NCI-H1105 (cell line): ENCODE measurements at regions not wholly inside any gene's neighbourhood (a gene's known extent, or its start where the extent isn't known, plus 50 kb on each side); places are given as distances from the start of the nearest gene placed in this dataset.
A peak's percentile ranks its signal among the peaks of the same experiment; 100 is the strongest.

Experiments used
- DNase-seq: peaks from one replicate; lab custom pipeline; 2025; lab: John Stamatoyannopoulos, UW

DNA sequence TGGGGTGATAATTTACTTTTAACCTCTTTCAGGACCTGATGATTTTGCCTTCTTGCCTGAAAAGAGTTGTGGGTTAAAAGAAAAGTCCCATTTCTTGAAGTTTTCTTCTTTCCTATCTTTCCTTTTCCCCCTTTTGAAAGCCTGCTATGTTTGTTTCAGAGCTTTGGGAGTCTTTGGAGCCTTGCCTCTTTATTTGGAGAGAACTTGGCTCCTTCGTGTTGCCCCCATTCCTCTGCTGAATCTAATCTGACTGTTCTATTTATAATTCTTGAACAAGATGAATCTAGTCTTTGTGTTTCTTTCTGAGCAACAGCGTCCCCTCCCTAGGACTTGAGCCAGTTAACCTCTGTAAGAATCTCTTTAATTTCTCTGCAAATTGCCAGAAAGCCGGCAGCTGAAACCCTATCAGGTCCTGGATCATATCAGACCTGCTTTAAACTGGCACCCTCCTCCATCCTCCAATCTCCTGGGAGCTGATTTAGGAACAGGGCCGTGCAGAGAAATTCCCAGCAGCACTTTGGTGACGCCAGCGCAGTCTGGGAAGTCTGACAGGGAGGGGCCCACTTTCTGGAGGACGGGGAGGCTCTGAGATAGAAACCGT, 289.1 kb upstream of the SORL1-AS1 start:
- no peak for DNase-seq

- DNase-seq, result no peak
These were observed 288.6 kb upstream of the SORL1-AS1 start for GRCh38 chr11:121741351-121741760.

GRCh38 chr11:121740902-121741301, 288.1 kb upstream of the SORL1-AS1 start:
- no peak for DNase-seq

GRCh38 chr11:121733858-121734257, 281.1 kb upstream of the SORL1-AS1 start:
- no peak for DNase-seq

DNA sequence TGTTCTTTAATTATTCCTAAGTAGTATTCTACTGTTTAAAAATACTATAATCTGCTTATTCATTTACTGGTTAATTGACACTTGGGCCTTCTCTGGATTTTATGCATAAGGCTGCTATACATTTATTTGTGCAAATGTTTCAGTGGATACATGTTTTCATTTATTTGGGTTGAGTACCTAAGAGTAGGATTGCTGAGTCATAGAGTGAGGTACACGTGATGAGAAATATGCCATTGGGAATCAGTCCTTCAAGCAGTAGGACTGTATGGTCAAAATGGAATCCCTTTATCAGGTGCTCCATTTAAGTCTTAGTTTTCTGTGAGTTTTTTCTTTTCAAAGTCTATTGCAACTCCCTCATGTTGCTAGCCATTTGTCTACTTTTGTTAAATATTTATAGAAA, 275.2 kb upstream of the SORL1-AS1 start:
- no peak for DNase-seq

- no peak for DNase-seq
These were observed 270.5 kb upstream of the SORL1-AS1 start for GRCh38 chr11:121723246-121723741.

- DNase-seq, result peak; percentile 83
These were observed 269.9 kb upstream of the SORL1-AS1 start for GRCh38 chr11:121722431-121723245.

DNA sequence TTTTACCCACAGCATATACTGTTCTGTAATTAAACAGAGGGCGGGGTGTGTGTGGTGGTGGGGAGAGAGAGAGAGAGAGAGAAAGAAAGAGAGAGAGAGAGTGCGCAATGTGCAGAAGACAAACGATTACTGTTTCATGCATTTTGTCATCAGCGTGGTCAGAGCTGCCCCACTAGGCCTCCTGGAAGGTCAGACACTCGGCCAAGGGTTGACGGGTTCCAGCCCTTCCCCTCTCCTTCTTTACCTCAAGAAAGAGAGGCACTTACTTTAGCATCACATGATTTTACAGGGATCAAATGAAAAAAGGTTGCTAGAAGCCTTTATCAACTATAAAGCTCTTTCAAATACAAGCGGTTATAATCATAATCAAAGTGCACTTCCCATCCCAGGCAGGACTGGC, 269.2 kb upstream of the SORL1-AS1 start:
- no peak for DNase-seq

- DNase-seq, result no peak
These were observed 268.7 kb upstream of the SORL1-AS1 start for GRCh38 chr11:121721448-121721847.

DNA sequence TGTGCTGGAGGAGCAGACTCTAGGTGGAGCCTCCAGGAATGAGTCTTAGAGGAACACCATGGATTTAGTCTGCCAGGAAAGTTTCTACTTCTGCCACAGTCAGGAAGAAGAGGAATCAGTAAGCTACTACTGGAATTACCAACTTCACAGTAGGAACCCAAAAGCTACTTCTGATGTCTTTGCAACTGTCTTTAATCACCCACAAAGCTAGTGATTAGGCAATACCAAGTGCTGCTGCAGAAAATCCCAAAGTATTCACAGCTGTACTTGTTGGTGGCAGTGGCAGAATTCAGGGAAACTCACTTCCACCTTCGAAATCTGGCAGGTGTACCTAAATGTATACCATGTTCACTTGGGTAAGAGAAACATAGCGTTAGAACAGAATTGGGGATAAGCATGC, 264.5 kb upstream of the SORL1-AS1 start:
- no peak for DNase-seq

- no peak for DNase-seq
These were observed 263.3 kb upstream of the SORL1-AS1 start for GRCh38 chr11:121716060-121716459.

GRCh38 chr11:121715405-121715804, 262.6 kb upstream of the SORL1-AS1 start:
- DNase-seq, result no peak

DNA sequence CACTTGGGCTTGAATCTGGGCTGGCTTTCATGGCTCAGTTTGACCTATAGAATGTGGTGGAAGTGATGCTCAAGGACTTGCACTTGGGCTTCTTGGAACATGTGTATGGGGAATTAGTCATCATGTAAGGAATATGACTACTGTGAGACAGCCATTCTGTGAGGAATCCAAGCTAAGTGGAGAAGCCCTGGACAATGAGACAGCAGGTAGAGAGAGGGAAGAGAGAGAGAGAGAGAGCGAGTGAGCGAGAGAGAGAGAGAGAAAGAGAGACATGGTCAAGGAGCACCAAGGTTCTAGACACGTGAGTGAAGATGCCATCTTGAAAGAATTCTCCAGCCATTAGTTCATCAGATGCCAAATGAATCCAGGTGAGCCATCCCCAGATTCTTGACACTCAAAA, 261.6 kb upstream of the SORL1-AS1 start:
- DNase-seq, result no peak

- DNase-seq, result no peak
These were observed 259.2 kb upstream of the SORL1-AS1 start for GRCh38 chr11:121711939-121712338.

GRCh38 chr11:121711236-121711635, 258.5 kb upstream of the SORL1-AS1 start:
- no peak for DNase-seq

DNA sequence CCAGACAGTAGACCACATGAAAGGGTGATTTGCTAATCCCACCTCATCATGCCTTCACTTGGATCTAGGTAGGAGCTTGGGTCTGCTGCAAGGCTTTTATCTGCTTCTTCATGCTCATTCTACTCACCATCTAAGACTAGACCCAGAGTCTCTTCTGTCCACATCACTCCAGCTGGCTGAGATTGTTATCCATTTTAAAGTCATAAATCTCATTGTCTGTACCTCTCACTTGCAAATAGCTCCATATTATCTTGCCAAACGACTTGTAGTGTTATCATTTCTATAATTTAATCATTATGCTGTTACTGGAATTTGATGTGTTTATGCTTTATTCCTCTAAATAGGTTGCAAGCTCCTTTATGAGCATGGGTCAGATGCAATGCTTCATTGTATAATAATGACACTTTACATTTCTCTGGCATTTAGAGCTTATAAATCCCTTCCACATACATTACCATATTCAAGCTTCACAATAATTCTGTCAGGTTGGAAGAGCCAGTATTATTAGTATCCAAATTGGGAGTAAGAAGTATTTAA, 254.2 kb upstream of the SORL1-AS1 start:
- DNase-seq, result no peak

DNA sequence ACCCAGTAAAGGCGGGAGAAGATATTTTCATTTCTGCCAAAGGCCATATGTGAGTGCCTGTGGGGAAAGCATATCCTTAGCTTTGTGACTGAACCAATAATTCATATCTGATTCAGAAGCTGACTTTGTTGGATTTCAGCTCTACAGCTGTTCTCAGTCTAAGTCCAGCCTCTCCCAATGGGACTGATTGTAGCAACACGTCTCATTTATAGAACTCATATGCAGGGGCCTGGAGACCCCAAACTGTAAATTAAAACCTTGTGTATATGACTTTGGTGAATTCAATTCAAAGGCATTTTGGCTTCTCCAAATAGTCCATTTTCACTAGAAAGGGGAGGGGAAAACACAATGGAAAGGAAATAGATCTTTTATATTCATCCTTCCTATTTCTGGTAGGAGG, 250.4 kb upstream of the SORL1-AS1 start:
- DNase-seq, result no peak

DNA sequence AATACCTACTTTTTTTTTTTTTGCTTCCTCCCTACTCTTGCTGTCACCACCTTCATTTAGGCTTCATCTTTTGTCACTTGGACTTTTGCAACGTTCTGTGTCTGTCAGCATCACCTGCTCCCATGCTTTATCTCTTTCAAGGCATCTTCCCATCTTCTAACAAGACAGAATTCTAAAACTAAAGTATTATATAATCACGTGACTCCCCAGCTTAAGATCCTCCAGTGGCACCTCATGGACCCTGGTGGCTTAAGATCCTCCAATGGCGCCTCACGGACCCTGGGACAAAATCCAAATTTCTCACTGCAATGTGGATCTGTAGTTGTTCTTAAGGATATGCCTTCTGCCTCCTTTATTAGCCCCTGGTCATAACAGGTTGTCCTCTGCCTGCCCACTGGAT, 248.2 kb upstream of the SORL1-AS1 start:
- no peak for DNase-seq

DNA sequence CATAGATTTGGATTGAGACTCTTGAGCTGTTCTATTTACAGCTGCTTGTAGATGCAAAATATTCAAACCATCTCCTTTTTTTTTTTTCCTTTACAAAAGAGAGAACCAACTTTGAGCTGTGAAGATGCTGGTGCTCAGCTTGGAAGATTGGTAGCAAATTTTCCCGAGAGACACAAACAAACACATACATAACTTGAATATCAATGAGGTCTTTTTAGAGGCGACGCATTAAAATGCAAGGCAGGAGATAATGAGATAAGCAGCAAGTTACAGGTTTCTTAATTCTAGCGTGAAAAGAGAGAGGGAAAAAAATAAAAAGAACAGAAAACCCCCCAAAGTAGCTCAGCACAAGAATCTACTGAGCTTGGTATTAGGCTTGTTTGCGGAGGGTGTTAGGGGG, 247.0 kb upstream of the SORL1-AS1 start:
- DNase-seq, result no peak

DNA sequence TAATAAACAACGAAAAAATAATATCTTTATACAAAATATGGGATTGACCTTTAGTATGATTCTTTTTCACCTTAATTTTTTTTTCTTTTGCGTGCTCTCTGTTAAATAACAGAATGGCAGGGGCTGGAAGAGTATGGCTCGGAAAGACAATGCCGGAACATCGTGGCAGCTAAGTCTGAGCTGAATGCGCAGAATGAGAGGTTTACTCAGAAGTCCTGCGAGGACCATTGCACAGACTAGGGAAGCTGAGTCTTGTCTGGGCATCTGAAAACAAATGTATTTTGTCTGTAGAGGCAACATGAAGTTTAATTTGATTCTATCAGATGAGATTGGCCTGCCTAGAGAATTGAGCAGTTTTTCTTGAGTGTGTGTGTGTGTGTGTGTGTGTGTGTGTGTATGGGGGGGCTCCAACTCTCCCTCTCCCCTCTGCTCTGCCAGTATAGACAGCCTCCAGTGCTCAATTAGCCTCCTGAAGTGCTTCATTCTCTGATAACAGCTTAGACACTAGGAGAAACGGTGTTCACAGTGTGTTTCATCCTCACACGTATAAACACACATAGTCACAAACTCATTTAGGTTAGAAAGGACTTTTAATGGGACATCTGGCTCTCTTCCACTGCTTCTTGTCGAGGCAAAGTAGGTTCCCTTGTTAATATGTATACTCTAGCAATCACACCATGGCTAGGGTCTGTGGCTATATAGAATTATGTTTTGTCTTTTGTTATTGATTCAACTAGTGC, 244.3 kb upstream of the SORL1-AS1 start:
- no peak for DNase-seq

DNA sequence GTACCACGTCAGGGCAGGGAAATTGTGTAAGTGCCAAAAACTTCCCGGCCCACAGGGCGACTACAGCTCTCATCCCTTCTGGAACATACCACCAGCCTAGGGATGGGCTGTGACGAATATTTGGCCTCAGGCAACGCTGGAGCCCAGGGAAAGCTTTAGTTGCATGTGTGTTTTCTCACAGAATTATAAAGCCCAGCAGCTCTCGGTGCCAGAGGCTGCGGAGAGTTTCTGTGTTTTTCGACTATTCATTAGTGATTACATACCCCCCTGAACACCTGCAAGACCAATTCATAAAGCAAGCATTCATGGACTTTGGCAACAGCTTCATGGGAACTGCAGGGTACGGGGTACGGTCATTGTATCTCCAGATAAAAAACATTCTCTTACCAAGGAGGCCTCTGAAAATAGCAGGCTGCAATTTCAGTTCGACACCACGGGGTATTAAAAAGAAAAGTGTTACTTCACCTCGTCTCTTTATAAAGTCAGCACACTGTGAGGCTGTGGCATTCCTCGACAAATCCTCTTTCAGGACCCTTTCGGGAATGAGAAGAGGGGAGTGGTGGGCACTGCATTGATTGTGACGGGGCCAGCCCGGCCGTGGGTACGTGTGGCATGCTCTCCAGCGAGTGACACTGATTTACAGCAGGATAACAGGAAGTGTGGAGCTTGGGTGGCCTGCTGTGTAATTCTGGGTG, 243.6 kb upstream of the SORL1-AS1 start:
- DNase-seq, result no peak

- DNase-seq, result no peak
These were observed 239.5 kb upstream of the SORL1-AS1 start for GRCh38 chr11:121692236-121692635.
